ENCODE measurements at regions not wholly inside any gene's neighbourhood (a gene's known extent, or its start where the extent isn't known, plus 50 kb on each side); places are given as distances from the start of the nearest gene placed in this dataset.

DNA sequence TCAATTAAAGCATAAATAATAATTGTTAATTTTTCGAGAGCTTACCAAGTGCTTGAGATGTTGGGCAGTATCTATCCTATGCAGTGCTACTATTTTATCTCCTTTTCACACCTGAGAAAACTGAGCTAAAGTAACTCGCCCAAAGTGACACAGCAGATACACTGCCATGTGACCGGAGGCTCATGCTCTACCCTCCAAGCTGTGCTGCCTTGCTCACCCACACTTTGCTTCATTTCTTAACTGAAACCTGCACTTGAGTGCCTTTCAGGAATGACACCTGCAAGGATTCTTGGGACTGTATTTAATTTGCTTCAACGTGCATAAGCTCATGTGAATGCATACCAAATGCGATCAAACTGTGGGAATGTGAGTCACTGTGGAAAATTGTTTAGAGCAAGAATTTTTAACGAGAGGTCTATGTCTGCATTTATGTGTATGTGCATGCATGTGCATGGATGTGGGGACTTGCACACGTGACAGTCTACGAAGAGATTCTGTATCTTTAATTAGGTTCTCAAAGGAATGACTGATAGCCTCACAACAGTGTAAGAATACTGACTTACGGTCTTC, 119.2 kb downstream of the ADCYAP1R1 start:
- in situ Hi-C loops (cut with HindIII; ENCODE audit: low sequenced_read_pairs), result no loop called here
- TF ChIP-seq, protein P1, sequence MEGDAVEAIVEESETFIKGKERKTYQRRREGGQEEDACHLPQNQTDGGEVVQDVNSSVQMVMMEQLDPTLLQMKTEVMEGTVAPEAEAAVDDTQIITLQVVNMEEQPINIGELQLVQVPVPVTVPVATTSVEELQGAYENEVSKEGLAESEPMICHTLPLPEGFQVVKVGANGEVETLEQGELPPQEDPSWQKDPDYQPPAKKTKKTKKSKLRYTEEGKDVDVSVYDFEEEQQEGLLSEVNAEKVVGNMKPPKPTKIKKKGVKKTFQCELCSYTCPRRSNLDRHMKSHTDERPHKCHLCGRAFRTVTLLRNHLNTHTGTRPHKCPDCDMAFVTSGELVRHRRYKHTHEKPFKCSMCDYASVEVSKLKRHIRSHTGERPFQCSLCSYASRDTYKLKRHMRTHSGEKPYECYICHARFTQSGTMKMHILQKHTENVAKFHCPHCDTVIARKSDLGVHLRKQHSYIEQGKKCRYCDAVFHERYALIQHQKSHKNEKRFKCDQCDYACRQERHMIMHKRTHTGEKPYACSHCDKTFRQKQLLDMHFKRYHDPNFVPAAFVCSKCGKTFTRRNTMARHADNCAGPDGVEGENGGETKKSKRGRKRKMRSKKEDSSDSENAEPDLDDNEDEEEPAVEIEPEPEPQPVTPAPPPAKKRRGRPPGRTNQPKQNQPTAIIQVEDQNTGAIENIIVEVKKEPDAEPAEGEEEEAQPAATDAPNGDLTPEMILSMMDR (IDR thresholded peaks at IDR 0.05; ENCODE audit: low read depth, low read length, missing control alignments), result no peak
- no peak overlapping the region for H3K4me3 ChIP-seq (ENCODE audit: low read depth, low read length)
- no peak for DNase-seq (ENCODE audit: low read depth)

Measured in astrocyte of the cerebellum (primary cell).